NCI-H345 treated with DMSO at 0.1 percent for 48 hours (cell line): ENCODE measurements at regions not wholly inside any gene's neighbourhood (a gene's known extent, or its start where the extent isn't known, plus 50 kb on each side); places are given as distances from the start of the nearest gene placed in this dataset.

Experiments
- DNase-seq: peaks from one replicate; lab custom pipeline; 2025; ENCODE audit not compliant: unreplicated experiment; lab: John Stamatoyannopoulos, UW

DNA sequence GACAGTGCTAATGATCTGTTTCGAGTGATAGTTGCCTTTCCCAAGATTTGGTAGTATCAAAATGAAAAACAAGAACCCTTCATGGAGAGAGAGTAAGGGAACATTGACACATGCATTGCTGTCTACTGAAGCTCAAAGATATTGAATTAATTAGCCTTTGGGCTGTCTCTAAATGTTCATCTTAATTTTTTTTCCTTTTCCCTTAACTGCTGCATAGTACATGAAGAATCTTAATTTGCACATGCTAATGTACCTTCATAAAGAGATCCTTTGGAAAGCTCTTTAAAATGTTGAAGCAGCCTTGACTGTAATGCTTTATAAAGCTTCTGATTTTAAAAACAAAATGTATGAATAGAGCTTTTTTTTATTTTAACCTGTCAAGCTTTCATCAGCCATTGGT is 452.2 kb downstream of the TUSC7 start:
- no peak for DNase-seq

DNA sequence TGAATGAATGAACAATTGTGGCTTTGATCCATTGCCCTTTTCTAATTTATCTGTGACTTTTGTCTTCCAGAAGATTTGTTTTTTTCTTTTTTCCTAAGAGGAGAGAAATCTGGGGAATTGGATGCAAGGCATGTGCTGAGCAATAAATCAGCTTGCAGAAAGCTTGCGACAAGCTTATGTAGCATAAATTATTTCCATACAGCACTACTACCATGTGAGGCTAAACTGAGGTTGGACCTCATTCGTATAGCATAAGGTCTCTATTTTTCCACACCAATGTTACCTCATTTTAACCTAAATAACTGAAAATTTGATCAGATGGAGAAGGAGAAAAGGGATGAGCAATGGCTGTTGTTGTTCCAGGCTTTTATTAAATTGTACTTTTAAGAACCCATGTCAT is 455.6 kb downstream of the TUSC7 start:
- DNase-seq: no peak

DNA sequence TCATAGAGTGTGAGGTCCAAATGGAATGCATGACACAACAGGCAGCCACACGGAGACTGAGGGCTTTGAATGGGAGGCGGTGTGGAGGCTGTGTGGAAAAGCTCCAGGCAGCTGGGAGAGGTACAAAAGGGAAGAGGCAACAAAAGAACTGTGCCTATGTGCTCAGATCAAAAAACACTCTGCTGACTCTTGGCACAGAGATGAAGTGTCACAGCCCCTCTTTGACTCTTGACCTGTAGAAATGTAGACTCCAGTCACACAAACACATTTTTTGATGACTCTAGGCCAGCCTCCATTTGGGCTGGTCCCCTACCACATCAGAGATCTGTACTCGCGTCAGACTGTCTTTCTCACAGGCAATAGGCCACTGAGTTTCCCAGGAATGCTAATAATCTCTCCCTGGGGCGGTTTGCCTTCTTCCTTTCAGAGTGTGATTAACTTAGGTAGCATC is 456.0 kb downstream of the TUSC7 start:
- DNase-seq: no peak

- no peak for DNase-seq
Measured at GRCh38 chr3:117168896-117169295, 459.3 kb downstream of the TUSC7 start.

- DNase-seq: no peak
Measured at GRCh38 chr3:117170094-117170493, 460.5 kb downstream of the TUSC7 start.

DNA sequence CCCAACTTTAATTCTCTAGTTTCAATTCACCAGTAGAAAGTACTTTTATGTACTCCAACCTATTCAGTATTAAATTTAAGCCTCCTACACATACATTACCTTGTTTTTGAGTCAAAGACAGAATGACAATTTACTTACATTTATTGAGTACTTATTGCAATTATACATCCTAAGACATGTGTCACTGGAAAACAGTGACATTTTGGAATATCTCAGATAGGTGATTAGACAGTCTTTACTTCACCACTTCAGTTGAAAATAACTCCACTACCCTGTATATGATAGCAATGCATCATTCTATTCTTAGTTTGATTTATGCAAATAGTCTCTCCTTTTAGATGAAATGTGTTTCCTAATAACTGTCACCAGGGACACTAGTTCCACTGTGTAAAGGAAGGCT is 461.5 kb downstream of the TUSC7 start:
- DNase-seq: no peak

GRCh38 chr3:117172426-117172825 is 462.8 kb downstream of the TUSC7 start:
- no peak for DNase-seq

DNA sequence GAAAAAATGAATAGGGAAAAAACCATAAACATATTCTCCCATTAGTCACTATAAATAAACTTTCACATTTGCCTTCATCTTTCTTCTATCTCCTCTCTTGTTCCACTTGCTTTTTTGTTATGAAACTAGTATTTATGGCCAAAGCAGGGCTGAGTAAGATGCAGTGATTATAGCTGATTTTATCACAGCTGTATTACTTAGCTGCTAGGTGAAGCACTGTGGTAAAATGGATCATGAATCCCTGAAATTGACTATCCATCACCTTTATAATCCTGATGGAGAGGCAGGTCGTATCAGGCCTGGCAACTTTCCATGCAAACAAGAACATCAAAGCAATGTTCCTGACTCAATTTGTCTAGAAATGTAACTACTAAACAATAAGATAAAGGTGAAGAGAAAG is 471.6 kb downstream of the TUSC7 start:
- DNase-seq: no peak

- DNase-seq: no peak
Measured at GRCh38 chr3:117184574-117184973, 475.0 kb downstream of the TUSC7 start.

- DNase-seq: no peak
Measured at GRCh38 chr3:117191245-117191644, 481.7 kb downstream of the TUSC7 start.

DNA sequence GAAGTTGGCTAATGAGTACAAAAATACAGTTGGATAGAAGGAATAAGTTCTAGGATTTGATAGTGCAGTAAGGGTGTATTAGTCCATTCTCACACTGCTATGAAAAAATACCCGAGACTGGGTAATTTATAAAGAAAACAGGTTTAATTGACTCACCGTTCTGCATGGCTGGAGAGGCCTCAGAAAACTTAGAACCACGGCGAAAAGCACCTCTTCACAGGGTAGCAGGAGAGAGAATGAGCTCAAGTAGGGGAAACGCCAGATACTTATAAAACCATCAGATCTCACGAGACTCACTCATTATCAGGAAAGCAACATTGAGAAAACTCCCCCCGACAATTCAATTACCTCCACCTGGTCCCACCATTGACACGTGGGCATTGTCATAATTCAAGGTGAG is 483.3 kb downstream of the TUSC7 start:
- DNase-seq: no peak

DNA sequence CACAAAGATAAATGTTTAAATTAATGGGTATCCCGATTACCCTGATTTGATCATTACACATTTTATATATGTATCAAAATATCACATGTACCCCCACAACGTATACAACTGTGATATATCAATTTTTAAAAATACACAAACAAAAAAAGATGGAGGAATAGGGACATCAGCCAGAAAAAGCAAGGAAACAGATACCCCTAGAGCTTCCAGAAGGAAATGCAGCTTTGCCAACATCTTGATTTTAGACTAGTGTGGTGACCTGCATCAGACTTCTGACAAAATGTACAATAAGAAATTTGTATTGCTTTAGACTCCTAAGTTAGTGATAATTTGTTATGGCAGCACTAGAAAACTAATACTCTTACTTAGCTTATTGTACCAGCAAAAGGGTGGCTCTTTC is 483.8 kb downstream of the TUSC7 start:
- DNase-seq: no peak

- no peak for DNase-seq
Measured at GRCh38 chr3:117195034-117195433, 485.5 kb downstream of the TUSC7 start.

GRCh38 chr3:117200962-117201361 is 491.4 kb downstream of the TUSC7 start:
- no peak for DNase-seq

- no peak for DNase-seq
Measured at GRCh38 chr3:117201901-117202774, 492.6 kb downstream of the TUSC7 start.

DNA sequence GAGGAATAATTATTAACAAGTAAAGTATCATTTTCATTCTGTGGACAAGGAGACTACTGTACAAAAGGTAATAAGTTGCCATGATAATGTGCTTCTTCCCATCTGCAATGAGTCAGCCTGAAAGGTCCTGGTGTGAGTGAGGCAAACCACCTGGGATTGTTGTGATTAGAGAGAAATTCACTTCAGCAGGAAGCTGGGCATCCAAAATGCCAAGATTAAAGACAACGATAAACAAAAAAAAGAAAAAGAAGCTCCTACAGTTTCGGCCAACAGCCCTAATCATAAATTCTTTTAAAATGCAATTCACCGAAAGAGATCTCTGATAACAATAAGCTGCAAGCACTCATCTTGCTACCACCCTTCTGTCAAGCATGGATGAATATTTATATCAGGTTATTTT is 507.8 kb downstream of the TUSC7 start:
- DNase-seq: no peak

DNA sequence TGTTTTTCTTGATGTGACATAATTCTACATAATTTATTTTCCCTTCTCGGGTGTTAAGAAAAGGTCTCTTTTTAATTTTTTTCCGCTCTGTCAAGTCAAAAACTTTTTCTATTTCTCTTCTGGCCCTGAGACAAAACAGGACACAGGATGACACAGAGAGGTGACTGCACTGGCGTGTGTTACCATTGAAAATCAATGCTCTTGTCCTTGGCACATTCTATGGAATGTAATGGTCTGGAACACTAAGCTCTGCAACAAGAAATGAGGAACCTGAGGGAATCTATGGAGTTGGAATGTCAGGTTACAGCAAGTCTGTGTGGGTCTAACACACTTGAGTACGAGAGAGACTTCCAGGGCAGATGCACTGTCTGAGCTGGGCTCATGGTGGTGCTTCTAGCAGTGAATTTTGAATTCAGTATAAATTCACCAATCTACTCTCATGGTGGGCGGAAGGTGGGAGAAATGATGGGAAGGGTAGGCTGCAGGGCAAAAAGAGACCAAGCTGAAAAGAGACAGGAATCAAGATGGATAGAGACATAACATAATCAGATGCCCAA is 508.3 kb downstream of the TUSC7 start:
- DNase-seq: no peak

- DNase-seq: no peak
Measured at GRCh38 chr3:117218641-117219048, 509.1 kb downstream of the TUSC7 start.

GRCh38 chr3:117219296-117219695 is 509.7 kb downstream of the TUSC7 start:
- no peak for DNase-seq

- DNase-seq: no peak
Measured at GRCh38 chr3:117226932-117227331, 517.4 kb downstream of the TUSC7 start.

DNA sequence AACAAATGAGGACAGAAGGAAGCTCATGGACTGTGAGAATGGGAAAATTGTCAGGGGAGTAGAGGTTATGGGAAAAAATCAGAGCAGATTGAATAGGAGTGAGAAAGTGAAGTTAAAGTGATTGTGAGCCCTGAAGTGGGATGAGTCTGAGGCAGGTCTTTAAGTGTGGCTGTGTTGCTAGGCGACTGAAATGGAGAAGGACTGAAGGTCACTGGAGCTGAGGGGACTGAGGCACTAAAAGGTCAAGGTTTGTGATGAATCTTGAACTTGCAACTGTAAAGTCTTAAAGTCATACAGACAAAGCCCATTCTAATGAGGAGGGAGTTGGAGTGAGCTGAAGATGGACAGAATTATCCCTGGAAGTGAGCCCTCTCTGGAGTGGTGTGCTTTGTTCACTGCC is 518.9 kb downstream of the TUSC7 start:
- no peak for DNase-seq

GRCh38 chr3:117230924-117231323 is 521.3 kb downstream of the TUSC7 start:
- DNase-seq: no peak

DNA sequence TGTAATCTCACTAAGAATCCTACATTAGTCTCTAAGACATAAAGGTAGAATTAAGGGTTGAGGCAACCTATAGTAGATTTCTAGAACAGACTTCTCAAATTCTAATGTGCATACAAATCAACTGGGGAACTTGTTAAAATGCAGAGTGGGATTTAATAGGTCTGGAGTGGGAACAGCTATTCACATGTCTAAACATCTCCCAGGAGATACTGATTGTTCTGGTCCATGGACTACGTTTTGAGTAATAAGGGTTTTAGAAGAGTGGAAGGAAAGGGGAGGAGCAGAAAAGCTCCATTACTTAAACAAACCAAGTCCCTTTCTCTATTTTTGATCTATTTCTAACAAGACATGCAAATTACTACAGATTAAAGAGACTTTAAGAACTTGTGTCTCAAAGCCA is 524.8 kb downstream of the TUSC7 start:
- no peak for DNase-seq
